A549 (cell line): ENCODE measurements at regions not wholly inside any gene's neighbourhood (a gene's known extent, or its start where the extent isn't known, plus 50 kb on each side); places are given as distances from the start of the nearest gene placed in this dataset.

Experiments
- ATAC-seq, 2 experiments: fragments of 200-7000 bp in 1 of 2; fragments of >200 bp in 1 of 2; cut with Nextera tagmentation in 1 of 2; cut with Tn5 transposase in 1 of 2; 3 replicates each; pipeline versions ENCODE4 v1.8.0 to v1.9.1; 2018 to 2020; ENCODE audit warnings: mild to moderate bottlenecking in 1 of 2, moderate library complexity in 1 of 2
- CTCF ChIA-PET: fragments of 300-600 bp; sonication (Branson Sonifier 250); formaldehyde crosslinking; extraction: SDS; loops from one replicate; lab custom pipeline; 2021; ENCODE audit warnings: antibody characterized with exemption, inconsistent platforms; lab: Yijun Ruan, JAX
- POLR2A ChIA-PET: fragments of 350-600 bp; formaldehyde crosslinking; extraction: SDS; loops from one replicate; lab custom pipeline; 2021; ENCODE audit warnings: antibody characterized with exemption, inconsistent platforms; lab: Yijun Ruan, JAX
- DNase-seq, 2 experiments: peaks; one replicate each; pipeline versions ENCODE4 v3.0.0 to v3.0.0-alpha.2; 2011 to 2016; ENCODE audit warnings: low read depth in 1 of 2, low spot score in 1 of 2
- FAIRE-seq: peaks from 2 replicates; lab custom pipeline; 2011; peaks lifted over from hg19 to GRCh38; lab: Jason Lieb, UNC
- H3K27ac ChIP-seq, 2 experiments: fragments of >200 bp; sonication (Bioruptor Twin); formaldehyde crosslinking; 3 replicates each; pipeline ENCODE4 v1.5.1; 2016 to 2017
- H3K4me1 ChIP-seq: fragments of >200 bp; sonication (Bioruptor Twin); formaldehyde crosslinking; 3 replicates; pipeline ENCODE4 v1.6.1; 2016
- H3K4me2 ChIP-seq: fragments of >200 bp; sonication (Bioruptor Twin); formaldehyde crosslinking; 3 replicates; pipeline ENCODE4 v1.6.1; 2016
- H3K4me3 ChIP-seq: fragments of >200 bp; sonication (Bioruptor Twin); formaldehyde crosslinking; 3 replicates; pipeline ENCODE4 v1.5.1; 2016
- H3K9me3 ChIP-seq: fragments of >200 bp; sonication (Bioruptor Twin); formaldehyde crosslinking; 3 replicates; pipeline ENCODE4 v1.6.1; 2016
- CBX2 ChIP-seq: fragments of 200-600 bp; sonication (generic); IDR thresholded peaks from 2 replicates; pipeline ENCODE4 v1.6.1; 2016; ENCODE audit warnings: low read depth, mild to moderate bottlenecking, borderline replicate concordance
- CEBPB ChIP-seq, 2 experiments: fragments of >200 bp in 1 of 2; sonication (Bioruptor Twin) in 1 of 2; formaldehyde crosslinking in 1 of 2; IDR thresholded peaks; 2 replicates each; pipeline ENCODE4 v1.6.1; 2012 to 2016
- EHF ChIP-seq: fragments of 250-450 bp; sonication (Bioruptor Pico); IDR thresholded peaks from 2 replicates; pipeline ENCODE4 v1.5.0; 2020; ENCODE audit warnings: mild to moderate bottlenecking
- EP300 ChIP-seq, 2 experiments: fragments of >200 bp; sonication (Bioruptor Twin); formaldehyde crosslinking; IDR thresholded peaks; 2 replicates in 1 of 2; 3 replicates in 1 of 2; pipeline ENCODE4 v1.6.1; 2016 to 2017
- ESRRA ChIP-seq: fragments of 150-350 bp; IDR thresholded peaks from 2 replicates; pipeline ENCODE4 v1.6.1; 2014; ENCODE audit warnings: mild to moderate bottlenecking, low read length, borderline replicate concordance
- FOSB ChIP-seq: fragments of 250-450 bp; sonication (Bioruptor Pico); IDR thresholded peaks from 2 replicates; pipeline ENCODE4 v1.5.0; 2020; ENCODE audit warnings: mild to moderate bottlenecking, moderate library complexity
- FOSL2 ChIP-seq, 2 experiments: fragments of 450-650 bp in 1 of 2; fragments of >200 bp in 1 of 2; sonication (Bioruptor Twin) in 1 of 2; formaldehyde crosslinking; IDR thresholded peaks; 2 replicates each; pipeline versions ENCODE4 v1.5.0 to v1.6.1; 2016 to 2020; ENCODE audit warnings: mild to moderate bottlenecking in 1 of 2, moderate library complexity in 1 of 2
- HEYL ChIP-seq: fragments of 250-450 bp; sonication (Bioruptor Pico); IDR thresholded peaks from 2 replicates; pipeline ENCODE4 v1.8.0; 2021; ENCODE audit warnings: mild to moderate bottlenecking, moderate library complexity
- JUN ChIP-seq, 2 experiments: fragments of >200 bp; sonication (Bioruptor Twin); formaldehyde crosslinking; IDR thresholded peaks; 2 replicates in 1 of 2; 3 replicates in 1 of 2; pipeline ENCODE4 v1.6.1; 2016 to 2017
- JUNB ChIP-seq: fragments of >200 bp; sonication (Bioruptor Twin); formaldehyde crosslinking; IDR thresholded peaks from 2 replicates; pipeline ENCODE4 v1.6.1; 2016
- KDM5A ChIP-seq: fragments of 200-600 bp; sonication (generic); IDR thresholded peaks from 2 replicates; pipeline ENCODE4 v1.6.1; 2016; ENCODE audit warnings: antibody characterized with exemption, mild to moderate bottlenecking
- MAX ChIP-seq: IDR thresholded peaks from 2 replicates; pipeline ENCODE4 v1.6.1; 2012
- MAZ ChIP-seq: fragments of 150-350 bp; IDR thresholded peaks from 2 replicates; pipeline ENCODE4 v1.6.1; 2014; ENCODE audit warnings: antibody characterized with exemption, low read depth, low read length, borderline replicate concordance
- NFE2L2 ChIP-seq: fragments of 150-350 bp; conservative IDR thresholded peaks from 2 replicates; pipeline ENCODE4 v1.6.1; 2014; ENCODE audit warnings: low read length
- PBX3 ChIP-seq: IDR thresholded peaks from 2 replicates; pipeline ENCODE4 v1.6.1; 2012
- PHF8 ChIP-seq: fragments of 200-600 bp; sonication (generic); IDR thresholded peaks from 2 replicates; pipeline ENCODE4 v1.6.1; 2016; ENCODE audit warnings: low read depth, mild to moderate bottlenecking, antibody characterized with exemption, moderate library complexity, borderline replicate concordance
- RAD21 ChIP-seq, 2 experiments: fragments of >200 bp in 1 of 2; sonication (Bioruptor Twin) in 1 of 2; formaldehyde crosslinking in 1 of 2; IDR thresholded peaks in 1 of 2; conservative IDR thresholded peaks in 1 of 2; 2 replicates in 1 of 2; 3 replicates in 1 of 2; pipeline ENCODE4 v1.6.1; 2012 to 2018; ENCODE audit warnings: inconsistent platforms in 1 of 2
- RNF2 ChIP-seq: fragments of 200-600 bp; sonication (generic); IDR thresholded peaks from 2 replicates; pipeline ENCODE4 v1.6.1; 2016; ENCODE audit warnings: low read depth, mild to moderate bottlenecking, antibody characterized with exemption, moderate library complexity, borderline replicate concordance
- SMC3 ChIP-seq: fragments of >200 bp; sonication (Bioruptor Twin); formaldehyde crosslinking; IDR thresholded peaks from 3 replicates; pipeline ENCODE4 v1.6.1; 2018; ENCODE audit warnings: inconsistent platforms
- TFCP2L1 ChIP-seq: fragments of 250-450 bp; sonication (Bioruptor Pico); IDR thresholded peaks from 2 replicates; pipeline ENCODE4 v1.5.0; 2021; ENCODE audit warnings: mild to moderate bottlenecking
- TP53 ChIP-seq: fragments of 250-450 bp; sonication (Bioruptor Pico); IDR thresholded peaks from 2 replicates; pipeline ENCODE4 v1.5.0; 2021; ENCODE audit warnings: mild to moderate bottlenecking, moderate library complexity
- USF2 ChIP-seq: fragments of 450-650 bp; IDR thresholded peaks from 2 replicates; pipeline ENCODE4 v1.6.1; 2014; ENCODE audit warnings: antibody characterized with exemption
- ZC3H11A ChIP-seq: fragments of 450-650 bp; IDR thresholded peaks from 2 replicates; pipeline ENCODE4 v1.6.1; 2014; ENCODE audit warnings: antibody characterized with exemption, mild to moderate bottlenecking
- ZSCAN20 ChIP-seq: fragments of 250-450 bp; sonication (Bioruptor Pico); IDR thresholded peaks from 2 replicates; pipeline ENCODE4 v1.8.0; 2022; ENCODE audit warnings: mild to moderate bottlenecking, moderate library complexity
- WGBS: methylation state at CpG from one replicate; pipeline ENCODE4 v1.1.6; 2017; ENCODE audit errors: missing lambda C conversion rate; 5-methylcytosine and 5-hydroxymethylcytosine counted together
- TF ChIP-seq, protein P1 (sequence below): fragments of >200 bp; sonication (Bioruptor Twin); formaldehyde crosslinking; IDR thresholded peaks from 3 replicates; pipeline ENCODE4 v1.5.1; 2016
- TF ChIP-seq, protein P2 (sequence below): fragments of 200-600 bp; sonication (generic); IDR thresholded peaks from 2 replicates; pipeline ENCODE4 v1.6.1; 2016; ENCODE audit warnings: antibody characterized with exemption, mild to moderate bottlenecking, moderate library complexity

DNA sequence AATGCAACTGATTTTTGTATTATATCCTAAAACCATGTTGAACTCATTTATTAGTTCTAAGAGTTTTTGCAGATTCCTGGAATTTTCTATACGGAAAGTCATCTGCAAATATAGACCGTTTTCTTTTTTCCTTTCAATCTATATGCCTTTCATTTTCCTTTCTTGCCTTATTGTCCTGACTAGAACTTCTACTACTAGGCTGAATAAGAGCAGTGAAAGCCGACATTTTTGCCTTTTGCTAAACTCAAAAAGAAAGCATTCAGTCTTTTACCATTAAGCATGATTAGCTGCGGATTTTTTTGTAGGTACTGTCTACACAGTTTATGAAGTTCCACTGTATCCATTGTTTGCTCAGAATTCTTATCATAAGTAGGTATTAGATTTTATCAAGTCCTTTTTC is 328.4 kb downstream of the TEX29 start:
- WGBS, result 22% methylated on average over 4 of the region's 4 CpGs
- no peak overlapping the region for H3K4me2 ChIP-seq
- no peak for ATAC-seq
- no peaks in the 10 kb centered on the region for H3K4me1 ChIP-seq
- no peak overlapping the region for H3K27ac ChIP-seq
- H3K4me3 ChIP-seq, result no peak overlapping the region
- no peaks in the 10 kb centered on the region for H3K9me3 ChIP-seq
- CTCF ChIA-PET, result no interaction called here
- no peak for TF ChIP-seq EP300 (IDR thresholded peaks at IDR 0.05)
- TF ChIP-seq KDM5A, result no peak
- TF ChIP-seq USF2, result no peak
- TF ChIP-seq, all 56 proteins: peak for 0
- no peak for DNase-seq
- no peak for FAIRE-seq
- POLR2A ChIA-PET, result no interaction called here

DNA sequence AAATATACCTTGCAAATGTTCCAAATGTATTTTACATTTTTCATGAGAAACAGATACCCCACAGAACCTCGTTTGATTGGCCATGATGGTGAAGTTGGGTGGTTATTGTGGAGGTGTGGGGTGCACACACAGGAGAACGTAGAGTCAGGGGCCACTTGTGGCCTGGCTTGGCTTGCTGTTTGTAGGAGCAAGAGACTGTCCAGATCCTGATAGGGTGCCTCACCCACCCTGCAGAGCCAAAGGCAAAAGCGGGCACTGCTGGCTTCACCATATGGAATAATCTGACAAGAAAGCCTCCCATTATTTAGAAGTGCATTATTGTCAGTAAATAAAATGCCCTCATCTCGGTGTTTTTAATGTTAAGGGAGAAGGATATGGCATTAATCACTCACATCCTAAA is 330.2 kb downstream of the TEX29 start:
- POLR2A ChIA-PET, result no interaction called here
- TF ChIP-seq ZC3H11A, result no peak
- TF ChIP-seq, protein P1, sequence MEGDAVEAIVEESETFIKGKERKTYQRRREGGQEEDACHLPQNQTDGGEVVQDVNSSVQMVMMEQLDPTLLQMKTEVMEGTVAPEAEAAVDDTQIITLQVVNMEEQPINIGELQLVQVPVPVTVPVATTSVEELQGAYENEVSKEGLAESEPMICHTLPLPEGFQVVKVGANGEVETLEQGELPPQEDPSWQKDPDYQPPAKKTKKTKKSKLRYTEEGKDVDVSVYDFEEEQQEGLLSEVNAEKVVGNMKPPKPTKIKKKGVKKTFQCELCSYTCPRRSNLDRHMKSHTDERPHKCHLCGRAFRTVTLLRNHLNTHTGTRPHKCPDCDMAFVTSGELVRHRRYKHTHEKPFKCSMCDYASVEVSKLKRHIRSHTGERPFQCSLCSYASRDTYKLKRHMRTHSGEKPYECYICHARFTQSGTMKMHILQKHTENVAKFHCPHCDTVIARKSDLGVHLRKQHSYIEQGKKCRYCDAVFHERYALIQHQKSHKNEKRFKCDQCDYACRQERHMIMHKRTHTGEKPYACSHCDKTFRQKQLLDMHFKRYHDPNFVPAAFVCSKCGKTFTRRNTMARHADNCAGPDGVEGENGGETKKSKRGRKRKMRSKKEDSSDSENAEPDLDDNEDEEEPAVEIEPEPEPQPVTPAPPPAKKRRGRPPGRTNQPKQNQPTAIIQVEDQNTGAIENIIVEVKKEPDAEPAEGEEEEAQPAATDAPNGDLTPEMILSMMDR, result no peak
- TF ChIP-seq CBX2, result no peak
- TF ChIP-seq RAD21 (conservative IDR thresholded peaks at IDR 0.05 in 1 of 2, IDR thresholded peaks at IDR 0.05 in 1 of 2), result no peak
- no peak for TF ChIP-seq TP53
- no peak for TF ChIP-seq RNF2
- no peak for TF ChIP-seq PHF8
- TF ChIP-seq HEYL, result no peak
- no peak for TF ChIP-seq MAZ
- no peak for TF ChIP-seq CEBPB (IDR thresholded peaks at IDR 0.05)
- no peak for TF ChIP-seq EHF (CRISPR knock-in tag)
- no peak overlapping the region for H3K4me2 ChIP-seq
- CTCF ChIA-PET, result no interaction called here
- FAIRE-seq (no peak), DNase-seq (no peak), ATAC-seq (no peak)
- H3K9me3 ChIP-seq, result no peaks in the 10 kb centered on the region
- no peak overlapping the region for H3K27ac ChIP-seq
- H3K4me1 ChIP-seq, result no peaks in the 10 kb centered on the region
- 0% methylated on average over 4 of the region's 4 CpGs for WGBS
- no peak overlapping the region for H3K4me3 ChIP-seq

DNA sequence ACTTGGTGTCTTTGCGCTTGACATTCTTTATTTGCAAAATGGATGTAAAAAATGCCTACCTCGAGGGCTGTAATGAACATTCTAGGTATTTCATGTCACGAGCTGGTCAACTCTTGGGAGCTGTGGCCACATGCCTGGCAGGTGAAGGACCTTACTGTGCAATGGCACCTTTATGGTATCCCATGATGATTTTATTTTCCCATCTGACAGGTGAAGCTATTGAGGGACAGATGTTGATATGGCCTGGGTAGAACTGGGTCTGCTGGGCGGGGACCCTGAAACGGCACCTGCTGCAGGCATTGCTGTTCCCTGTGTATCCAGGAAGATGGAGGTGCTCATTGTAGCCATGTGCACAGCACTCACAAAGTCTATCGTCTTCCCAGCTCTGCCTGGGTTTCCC is 332.2 kb downstream of the TEX29 start:
- H3K27ac ChIP-seq, result no peak overlapping the region
- 13% methylated on average over 6 of the region's 6 CpGs for WGBS
- ChIA-PET POLR2A (no interaction called here), CTCF (no interaction called here)
- no peak overlapping the region for H3K4me2 ChIP-seq
- no peak for FAIRE-seq
- TF ChIP-seq, protein P2, sequence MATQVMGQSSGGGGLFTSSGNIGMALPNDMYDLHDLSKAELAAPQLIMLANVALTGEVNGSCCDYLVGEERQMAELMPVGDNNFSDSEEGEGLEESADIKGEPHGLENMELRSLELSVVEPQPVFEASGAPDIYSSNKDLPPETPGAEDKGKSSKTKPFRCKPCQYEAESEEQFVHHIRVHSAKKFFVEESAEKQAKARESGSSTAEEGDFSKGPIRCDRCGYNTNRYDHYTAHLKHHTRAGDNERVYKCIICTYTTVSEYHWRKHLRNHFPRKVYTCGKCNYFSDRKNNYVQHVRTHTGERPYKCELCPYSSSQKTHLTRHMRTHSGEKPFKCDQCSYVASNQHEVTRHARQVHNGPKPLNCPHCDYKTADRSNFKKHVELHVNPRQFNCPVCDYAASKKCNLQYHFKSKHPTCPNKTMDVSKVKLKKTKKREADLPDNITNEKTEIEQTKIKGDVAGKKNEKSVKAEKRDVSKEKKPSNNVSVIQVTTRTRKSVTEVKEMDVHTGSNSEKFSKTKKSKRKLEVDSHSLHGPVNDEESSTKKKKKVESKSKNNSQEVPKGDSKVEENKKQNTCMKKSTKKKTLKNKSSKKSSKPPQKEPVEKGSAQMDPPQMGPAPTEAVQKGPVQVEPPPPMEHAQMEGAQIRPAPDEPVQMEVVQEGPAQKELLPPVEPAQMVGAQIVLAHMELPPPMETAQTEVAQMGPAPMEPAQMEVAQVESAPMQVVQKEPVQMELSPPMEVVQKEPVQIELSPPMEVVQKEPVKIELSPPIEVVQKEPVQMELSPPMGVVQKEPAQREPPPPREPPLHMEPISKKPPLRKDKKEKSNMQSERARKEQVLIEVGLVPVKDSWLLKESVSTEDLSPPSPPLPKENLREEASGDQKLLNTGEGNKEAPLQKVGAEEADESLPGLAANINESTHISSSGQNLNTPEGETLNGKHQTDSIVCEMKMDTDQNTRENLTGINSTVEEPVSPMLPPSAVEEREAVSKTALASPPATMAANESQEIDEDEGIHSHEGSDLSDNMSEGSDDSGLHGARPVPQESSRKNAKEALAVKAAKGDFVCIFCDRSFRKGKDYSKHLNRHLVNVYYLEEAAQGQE, result no peak
- no peak for TF ChIP-seq CEBPB (IDR thresholded peaks at IDR 0.05)
- no peak for TF ChIP-seq TFCP2L1 (CRISPR knock-in tag)
- TF ChIP-seq ZSCAN20 (CRISPR knock-in tag), result no peak
- no peak for TF ChIP-seq RAD21 (conservative IDR thresholded peaks at IDR 0.05 in 1 of 2, IDR thresholded peaks at IDR 0.05 in 1 of 2)
- no peak for TF ChIP-seq PBX3
- TF ChIP-seq EP300 (IDR thresholded peaks at IDR 0.05), result no peak
- TF ChIP-seq JUN (IDR thresholded peaks at IDR 0.05), result no peak
- TF ChIP-seq ESRRA, result no peak
- no peak for TF ChIP-seq JUNB
- no peak for TF ChIP-seq FOSB (CRISPR knock-in tag)
- TF ChIP-seq PHF8, result no peak
- TF ChIP-seq FOSL2 (IDR thresholded peaks at IDR 0.05), result no peak
- no peak for TF ChIP-seq FOSL2 (CRISPR knock-in tag; IDR thresholded peaks at IDR 0.05)
- no peak for TF ChIP-seq NFE2L2
- no peak for TF ChIP-seq ZC3H11A
- no peak for TF ChIP-seq MAX
- no peak for TF ChIP-seq CBX2
- TF ChIP-seq SMC3, result no peak
- TF ChIP-seq, all 56 proteins: peak for 0
- H3K4me1 ChIP-seq, result no peaks in the 10 kb centered on the region
- DNase-seq (no peak), ATAC-seq (no peak)
- no peak overlapping the region for H3K4me3 ChIP-seq
- H3K9me3 ChIP-seq, result no peaks in the 10 kb centered on the region
